GM12873 (cell line): ENCODE measurements at regions not wholly inside any gene's neighbourhood (a gene's known extent, or its start where the extent isn't known, plus 50 kb on each side); places are given as distances from the start of the nearest gene placed in this dataset.

Source experiments
- CTCF ChIP-seq: IDR thresholded peaks from 2 replicates; pipeline ENCODE4 v1.5.1; 2012; ENCODE audit warnings: low read depth, mild to moderate bottlenecking, moderate library complexity, low read length, control low read depth; ENCODE audit not compliant: insufficient read depth; ENCODE audit errors: missing control alignments

- TF ChIP-seq CTCF = no peak
Observed at GRCh38 chr4:127113844-127114362, 518.9 kb upstream of the INTU start.

- no peak for TF ChIP-seq CTCF
Observed at GRCh38 chr4:127118681-127119080, 514.1 kb upstream of the INTU start.

DNA sequence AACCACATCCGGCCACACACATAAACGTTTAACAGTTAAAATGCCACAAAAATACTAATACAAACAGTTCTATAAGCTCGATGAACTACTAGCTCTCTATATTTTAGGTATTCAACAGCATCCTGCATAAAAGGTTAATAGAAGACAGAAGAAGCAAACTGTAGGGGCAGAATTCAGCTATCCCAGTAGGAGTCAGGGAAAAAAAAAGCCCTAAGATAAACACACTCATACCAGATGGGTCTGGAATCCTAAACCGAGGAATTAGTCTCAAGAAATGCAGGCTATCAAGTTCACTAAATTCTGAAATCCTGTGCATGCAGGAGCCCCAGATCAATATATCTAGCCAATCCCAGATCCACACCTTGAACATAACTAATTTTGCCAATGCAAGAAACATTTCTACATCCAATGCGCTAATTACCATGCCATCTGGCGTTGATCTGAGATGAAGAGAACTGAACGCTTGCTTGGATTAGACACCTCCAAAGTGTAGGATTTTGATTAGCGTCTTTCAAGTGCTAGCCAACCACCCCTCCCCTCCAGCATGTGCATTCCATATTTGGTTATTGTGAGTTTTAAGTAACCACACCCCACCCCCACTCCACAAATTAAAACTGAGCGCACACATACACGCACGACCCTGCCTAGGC lies 512.2 kb upstream of the INTU start:
- no peak for TF ChIP-seq CTCF

- TF ChIP-seq CTCF = no peak
Observed at GRCh38 chr4:127124919-127125318, 507.8 kb upstream of the INTU start.

- no peak for TF ChIP-seq CTCF
Observed at GRCh38 chr4:127126718-127127117, 506.0 kb upstream of the INTU start.

DNA sequence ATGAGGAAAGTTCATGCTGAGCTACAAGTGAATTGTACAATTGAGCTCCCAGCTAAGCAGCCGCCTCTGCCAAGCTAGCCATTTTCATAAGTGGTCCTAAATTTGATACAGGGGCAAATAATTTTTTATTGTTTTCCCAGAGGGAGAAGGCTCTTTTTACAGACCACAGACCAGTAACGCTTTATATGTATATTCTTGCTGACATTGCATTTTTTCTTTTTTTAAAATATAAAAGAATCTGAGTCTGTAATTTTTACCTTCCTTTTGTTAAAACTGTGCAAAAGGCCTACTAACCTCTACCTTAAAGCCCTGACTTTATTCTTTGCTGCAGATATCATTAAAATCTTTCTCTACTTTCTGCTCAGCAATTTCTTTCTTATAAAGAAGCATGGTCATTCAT lies 501.2 kb upstream of the INTU start:
- TF ChIP-seq CTCF = no peak

GRCh38 chr4:127134490-127134889 lies 498.3 kb upstream of the INTU start:
- no peak for TF ChIP-seq CTCF
